ENCODE measurements at regions not wholly inside any gene's neighbourhood (a gene's known extent, or its start where the extent isn't known, plus 50 kb on each side); places are given as distances from the start of the nearest gene placed in this dataset.

DNA sequence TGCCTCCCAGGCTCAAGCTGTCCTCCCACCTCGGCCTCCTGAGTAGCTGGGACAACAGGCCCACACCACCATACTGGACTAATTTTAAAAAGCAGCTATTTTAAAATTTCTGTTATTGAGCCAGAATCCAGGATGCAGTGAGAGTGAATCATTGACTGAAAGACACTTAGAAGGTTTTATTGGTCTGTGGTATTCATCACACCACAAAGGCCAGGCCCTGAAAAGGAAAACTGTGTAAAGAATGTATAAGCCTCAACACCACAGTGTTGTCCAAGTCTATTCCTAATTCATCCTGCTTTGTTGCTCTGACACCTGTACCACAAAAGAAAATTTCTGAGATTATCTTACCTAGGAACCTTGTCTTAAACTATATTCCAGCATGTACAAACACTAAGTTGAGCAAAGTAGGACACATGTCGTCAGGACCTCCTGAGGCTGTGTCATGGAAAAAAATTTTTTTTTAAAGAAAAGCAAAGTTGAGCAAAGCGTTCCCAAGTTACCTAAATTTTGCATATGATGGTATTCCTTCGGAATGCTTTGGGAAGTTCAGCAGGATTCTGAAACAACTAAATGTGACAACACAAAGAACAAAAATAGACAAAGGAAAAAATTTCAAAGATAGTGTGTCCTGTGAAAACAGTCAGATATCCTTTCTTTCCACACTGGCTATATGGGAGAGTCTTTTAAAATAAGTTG is 129.6 kb upstream of the MKLN1 start:
- no peak overlapping the region for H3K4me3 ChIP-seq (ENCODE audit: low read depth, low read length)

DNA sequence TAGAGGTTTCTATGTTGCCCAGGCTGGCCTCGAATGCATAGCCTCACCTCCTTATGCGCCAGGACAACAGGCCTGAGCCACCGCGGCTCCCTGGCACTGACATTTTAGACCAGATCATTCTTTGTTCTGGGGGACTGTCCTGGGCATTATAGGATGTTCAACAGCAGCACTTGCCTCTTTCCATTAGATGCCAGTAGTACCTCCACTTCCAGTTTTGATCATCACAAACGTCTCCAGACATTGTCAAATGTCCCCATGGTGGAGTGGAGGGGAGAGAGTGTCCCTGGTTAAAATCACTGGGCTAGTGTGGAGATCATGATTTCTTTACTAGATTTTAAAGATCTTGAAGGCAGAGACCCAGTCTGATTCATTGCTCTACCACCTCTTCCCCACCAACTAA is 125.2 kb upstream of the MKLN1 start:
- H3K4me3 ChIP-seq (ENCODE audit: low read depth, low read length) = no peak overlapping the region

DNA sequence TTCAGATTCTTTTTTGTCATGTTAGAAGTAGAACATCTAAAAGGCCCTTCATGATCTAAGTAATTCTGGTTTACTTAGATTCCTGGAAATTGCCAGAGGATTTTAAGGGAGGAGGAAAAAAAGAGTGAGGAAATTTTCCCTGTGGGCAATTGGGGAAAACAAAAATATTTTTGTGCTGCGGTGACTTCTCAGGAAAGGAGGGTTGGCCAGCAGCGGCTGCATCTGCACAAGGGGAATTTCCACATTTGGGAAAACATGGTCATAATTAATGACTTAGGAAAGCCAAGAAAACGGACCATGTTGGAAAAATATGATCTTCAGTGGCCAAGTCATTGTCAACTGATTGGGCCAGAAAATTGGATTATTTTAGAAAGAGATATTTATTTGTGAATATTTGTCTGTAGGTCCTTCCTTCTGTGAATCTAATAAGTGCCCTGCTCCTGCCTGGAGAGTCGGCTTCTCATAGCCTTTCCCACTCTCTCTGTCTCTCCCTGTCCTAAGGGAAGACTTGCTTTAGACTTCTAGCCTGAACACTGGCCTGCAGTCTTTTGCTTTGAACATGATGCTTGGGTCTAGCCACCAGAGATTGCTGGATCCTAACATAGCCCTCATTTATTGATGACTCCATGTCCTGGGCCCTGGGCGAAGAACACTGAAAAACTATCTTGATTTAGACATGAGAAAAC is 124.2 kb upstream of the MKLN1 start:
- H3K4me3 ChIP-seq (ENCODE audit: low read depth, low read length) = no peak overlapping the region

DNA sequence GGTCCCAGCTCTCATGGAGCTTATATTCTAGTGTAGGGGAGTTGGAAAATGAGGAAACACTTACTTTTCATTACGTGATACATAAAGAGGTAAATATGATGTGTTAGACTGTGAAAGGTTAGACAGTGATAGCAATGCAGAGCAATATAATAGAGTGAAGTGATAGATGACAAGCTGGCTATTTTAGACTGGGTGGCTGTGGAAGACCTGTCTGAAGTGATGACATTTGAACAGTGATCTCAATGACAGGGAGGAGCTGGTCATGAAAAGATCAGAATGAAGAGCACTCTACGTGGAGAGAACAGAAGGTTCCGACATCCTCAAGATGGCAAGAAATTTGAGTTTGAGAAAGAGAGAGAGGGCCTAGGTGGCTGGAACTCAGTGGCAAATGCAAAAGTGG is 118.9 kb upstream of the MKLN1 start:
- no peak overlapping the region for H3K4me3 ChIP-seq (ENCODE audit: low read depth, low read length)

DNA sequence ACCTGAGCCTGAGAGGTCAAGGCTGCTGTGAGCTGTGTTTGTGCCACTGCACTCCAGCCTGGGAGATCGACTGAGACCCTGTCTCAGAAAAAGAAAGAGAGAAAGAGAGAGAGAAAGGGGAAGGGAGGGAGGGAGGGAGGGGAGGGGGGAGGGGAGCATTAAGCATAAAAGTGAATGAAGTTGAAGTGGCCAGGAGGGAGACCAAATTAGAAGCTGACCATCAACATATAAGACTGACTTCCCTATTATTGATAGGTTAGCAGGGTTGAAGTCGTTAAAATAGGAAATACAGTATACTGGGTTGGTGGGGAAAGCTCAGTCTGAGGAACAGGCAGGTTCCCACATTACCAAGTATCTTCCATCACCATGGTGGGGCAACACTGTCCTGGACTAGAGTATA is 117.1 kb upstream of the MKLN1 start:
- H3K4me3 ChIP-seq (ENCODE audit: low read depth, low read length) = no peak overlapping the region

DNA sequence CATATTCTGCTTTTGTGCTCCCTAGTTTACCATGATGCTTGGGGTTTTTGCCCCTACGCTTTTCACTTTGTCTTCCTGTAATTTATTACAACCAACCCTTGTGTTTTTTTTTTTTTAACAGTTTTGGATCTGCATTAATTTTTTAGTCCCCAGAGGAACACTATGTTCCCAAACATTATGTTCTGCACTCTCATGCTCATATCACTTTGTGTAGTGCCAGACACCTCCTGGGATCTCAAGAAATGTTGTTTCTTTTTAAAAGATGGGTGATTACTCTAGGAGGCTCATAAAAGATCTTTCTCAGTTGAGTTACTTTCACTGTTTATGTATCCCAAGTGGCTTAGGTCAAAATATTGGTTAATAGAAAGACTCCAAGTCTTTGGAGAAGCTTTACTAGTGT is 116.2 kb upstream of the MKLN1 start:
- H3K4me3 ChIP-seq (ENCODE audit: low read depth, low read length) = no peak overlapping the region

DNA sequence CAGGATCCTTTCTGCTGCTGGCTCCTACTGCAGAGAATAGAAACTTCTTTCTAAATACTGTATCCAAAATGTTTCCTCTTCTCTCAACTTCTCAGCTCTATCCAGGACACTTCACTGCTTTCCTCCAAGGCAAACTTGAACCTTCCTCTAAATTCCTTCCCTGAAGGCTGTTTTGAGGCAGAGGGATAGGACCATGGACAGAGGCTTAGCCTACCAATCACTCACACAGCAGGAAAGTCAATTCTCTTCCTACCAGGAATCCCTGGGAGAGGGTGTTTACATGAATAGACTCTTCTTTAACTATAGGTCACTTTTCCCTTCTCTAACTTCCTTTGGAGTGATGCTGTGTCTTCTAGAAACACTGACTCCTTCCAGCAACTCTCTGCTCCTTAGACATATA is 115.6 kb upstream of the MKLN1 start:
- H3K4me3 ChIP-seq (ENCODE audit: low read depth, low read length) = no peak overlapping the region

DNA sequence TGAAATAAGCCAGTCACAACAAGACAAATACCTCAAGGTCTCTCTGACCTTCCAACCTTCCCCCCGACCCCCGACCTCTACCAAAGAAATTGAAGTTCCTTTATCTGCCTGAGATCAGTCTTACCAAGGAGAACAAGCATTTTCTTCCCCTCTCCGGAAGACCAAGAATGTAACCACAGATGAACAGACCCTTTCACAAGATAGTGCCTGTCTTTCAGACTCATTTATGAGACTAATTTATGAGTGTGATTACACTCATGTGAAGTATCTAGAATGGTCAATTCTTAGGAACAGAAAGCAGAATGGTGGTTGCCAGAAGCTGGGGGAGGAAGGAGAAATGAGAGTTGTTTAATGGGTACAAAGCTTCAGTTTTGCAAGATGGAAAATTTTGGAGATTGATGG is 108.9 kb upstream of the MKLN1 start:
- H3K4me3 ChIP-seq (ENCODE audit: low read depth, low read length) = no peak overlapping the region

DNA sequence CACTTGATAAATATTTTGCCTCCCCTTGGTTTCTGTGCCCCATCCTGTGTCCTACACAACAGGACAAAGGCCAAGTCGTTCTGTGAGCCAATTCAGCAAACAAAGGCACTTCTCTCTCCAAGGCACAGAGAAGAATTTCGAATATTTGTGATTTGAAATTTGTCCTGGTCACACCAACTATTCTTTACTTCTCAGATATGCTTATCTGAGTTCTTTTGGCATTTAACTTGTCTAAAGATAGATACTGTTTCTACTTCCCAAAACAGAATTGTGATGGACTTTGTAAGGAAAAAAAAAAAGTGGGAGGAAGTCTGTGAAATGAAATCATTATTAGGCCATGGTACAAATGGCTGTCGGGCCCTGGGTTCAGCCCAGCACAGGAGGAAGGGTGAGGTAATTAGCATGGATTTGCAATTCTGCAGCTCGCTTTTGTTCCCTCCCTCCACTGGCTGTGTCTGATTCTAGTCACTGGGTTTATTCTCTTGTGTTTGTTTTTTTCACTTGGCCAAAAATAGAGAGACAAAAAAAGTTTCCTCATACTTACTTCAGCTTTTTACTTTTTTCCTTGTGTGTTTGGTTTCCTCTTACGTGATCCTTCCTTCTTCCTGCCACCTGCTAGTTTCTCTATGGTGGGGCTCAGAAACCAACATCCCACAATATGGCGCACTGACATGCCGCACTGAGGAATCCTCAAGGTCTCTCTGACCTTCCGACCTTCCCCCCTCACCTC is 108.2 kb upstream of the MKLN1 start:
- no peak overlapping the region for H3K4me3 ChIP-seq (ENCODE audit: low read depth, low read length)

DNA sequence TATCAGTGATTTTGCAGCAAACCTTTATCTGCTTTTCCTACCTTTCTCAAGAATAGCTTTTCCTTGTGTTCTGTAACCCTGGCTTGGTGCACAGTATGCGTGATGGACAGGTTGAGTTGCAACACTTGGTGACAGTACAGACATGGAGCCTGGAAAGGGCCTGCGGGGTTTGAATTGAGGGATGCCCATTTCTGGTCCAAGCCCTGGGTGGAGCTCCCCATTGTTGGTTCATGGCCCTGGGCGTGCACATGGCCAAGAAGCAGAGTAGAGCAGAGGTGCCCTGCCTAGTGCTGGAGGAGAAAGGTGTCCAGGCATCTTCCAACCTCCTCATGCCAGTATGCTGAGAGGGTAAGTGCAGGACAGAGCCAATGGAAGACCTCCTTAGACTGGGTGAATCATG is 106.6 kb upstream of the MKLN1 start:
- no peak overlapping the region for H3K4me3 ChIP-seq (ENCODE audit: low read depth, low read length)

DNA sequence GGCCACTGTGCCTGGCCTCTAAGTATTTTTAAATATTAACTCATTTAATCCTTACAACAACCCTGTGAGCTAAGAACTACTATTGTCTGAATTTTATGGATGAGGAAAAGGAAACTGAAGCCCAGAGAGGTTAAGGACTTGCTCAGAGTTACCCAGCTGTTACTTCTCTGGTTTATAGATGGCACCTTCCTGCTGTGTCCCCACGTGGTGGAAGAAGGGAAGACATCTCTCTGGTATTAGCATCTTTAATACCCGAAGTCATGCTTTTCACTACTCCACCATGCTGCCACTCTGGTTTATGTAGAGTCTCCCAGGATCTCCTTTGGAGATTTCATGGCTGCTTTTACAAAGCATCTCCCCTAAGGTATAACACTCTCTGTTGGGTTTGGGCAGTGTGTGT is 105.5 kb upstream of the MKLN1 start:
- no peak overlapping the region for H3K4me3 ChIP-seq (ENCODE audit: low read depth, low read length)

DNA sequence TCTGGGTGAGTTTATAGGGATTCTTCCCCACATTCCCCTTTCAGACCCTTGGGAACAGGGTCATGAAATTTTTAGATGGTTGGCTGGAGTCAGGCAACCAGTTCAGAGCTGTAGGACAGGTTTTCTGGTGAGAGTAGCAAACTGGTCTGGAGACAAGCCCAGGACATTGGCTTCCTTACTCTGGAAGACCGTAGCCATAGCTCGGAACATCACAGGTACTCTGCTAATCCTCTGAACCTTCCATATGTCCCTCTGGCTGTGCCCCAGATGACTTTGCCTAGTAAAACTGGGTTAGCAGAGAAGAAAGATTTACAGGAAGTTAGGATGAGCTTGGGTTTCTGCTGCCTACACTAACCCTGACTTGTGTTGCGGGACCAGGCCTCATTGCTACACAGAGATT is 104.5 kb upstream of the MKLN1 start:
- no peak overlapping the region for H3K4me3 ChIP-seq (ENCODE audit: low read depth, low read length)

DNA sequence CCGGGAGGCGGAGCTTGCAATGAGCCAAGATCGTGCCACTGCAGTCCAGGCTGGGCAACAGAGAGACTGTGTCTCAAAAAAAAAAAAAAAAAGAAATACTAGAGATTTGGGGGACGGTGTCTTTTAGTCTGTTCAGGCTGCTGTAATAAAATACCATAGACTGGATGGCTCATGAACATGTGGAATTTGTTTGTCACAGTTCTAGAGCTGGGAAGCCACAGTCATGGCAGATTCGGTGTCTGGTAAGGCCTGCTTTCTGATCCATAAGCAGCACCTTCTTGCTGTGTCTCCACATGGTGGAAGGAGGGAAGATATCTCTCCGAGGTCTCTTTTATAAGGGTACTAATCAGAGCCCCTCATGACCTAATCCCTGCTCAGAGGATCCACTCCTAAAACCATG is 102.7 kb upstream of the MKLN1 start:
- no peak overlapping the region for H3K4me3 ChIP-seq (ENCODE audit: low read depth, low read length)

DNA sequence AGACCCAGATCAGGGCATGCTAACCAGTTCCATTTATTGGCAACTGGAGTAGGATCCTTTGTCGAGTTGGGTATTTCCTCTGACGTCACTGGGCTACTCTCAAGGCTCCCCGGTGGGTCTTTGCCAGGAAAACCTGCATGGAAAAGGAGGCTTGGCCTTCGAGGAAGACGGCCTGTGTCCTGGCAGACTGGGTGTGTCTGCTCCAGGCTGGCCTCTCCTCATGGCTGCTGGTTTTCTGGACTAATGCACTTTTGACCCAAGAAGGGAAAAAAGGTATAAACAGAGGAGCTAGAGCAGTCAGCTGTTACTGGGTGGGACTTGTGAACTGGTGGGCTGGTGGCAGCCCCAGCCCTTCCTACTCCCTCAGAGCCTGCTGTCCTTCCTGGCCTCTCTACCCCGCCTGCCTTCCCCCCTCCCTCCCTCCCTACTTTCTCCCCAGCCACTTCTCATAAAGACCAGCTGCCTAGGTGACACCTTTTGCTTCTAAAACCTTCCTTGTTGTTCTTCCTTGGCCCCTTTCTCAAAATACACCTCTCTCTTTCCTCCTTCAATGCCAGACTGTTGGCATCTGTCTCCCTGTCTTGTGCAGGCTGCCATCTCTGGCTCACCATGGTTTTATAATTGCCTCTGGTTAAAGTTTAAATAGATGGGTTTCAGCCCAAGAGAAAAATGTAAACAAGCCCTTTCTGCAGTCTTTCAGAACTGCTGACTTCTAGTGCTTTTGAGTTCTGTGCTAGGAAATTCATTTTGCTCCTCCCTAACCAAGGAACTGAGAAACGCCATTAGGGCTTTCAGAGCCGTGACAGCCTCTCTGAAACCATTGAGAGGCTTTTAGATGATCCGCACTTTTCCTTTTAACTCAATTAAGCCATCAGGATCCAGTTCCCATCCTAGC is 101.8 kb upstream of the MKLN1 start:
- no peak overlapping the region for H3K4me3 ChIP-seq (ENCODE audit: low read depth, low read length)

DNA sequence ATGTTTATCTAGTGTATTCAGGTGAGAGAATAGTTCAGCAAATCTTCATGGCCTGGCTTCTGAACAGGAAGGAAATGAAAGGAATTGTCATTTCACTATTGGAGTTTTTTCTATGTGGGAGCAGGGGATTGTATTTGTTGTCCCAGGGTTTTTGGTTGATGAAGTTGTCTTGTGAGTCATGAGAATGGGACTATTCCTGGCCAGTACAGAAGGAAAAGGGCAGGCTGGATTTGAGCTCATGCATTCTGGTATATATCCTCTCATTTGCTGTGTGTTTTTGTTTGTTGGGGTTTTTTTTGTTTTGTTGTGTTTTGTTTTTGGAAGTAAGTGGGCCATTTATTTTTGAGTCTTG is 101.2 kb upstream of the MKLN1 start:
- H3K4me3 ChIP-seq (ENCODE audit: low read depth, low read length) = no peak overlapping the region

DNA sequence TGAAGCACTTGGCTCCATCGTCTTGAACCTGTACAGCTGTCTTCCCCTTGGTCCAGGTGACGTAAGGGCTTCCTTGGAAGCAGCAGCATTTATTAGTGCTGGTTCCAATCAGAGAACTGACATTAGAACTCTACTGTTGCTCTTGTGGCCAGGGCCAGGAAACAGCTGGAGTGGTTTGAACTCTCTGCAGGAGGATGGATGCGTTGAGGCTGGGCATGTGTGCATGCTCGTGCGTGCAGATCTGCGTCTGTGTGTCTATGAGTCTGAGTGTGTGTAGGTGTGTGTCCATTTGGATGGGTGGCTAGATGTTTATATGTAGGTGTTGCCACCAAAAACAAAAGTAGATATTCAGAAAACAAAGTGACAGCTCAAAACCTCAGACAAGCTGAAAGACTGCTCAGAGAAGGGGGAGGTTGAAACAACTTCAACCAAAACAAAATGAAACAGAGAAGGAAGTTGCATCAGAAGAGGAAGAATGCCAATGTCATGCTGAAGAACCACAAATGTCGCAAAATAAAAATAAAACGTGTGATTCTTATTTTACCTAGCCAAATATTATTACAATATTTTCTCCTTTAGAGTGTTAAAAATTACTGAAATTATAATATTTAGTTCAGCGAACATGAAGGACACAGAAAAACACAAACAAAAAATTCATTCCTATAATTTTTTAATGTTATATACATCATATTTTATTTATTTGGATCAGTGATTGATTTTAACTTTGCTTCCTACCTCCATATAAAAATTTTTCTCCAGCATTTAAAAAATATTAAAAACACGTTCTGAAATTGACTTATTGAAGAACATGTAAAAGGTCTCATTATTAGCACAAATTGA is 96.1 kb upstream of the MKLN1 start:
- H3K4me3 ChIP-seq (ENCODE audit: low read depth, low read length) = no peak overlapping the region

DNA sequence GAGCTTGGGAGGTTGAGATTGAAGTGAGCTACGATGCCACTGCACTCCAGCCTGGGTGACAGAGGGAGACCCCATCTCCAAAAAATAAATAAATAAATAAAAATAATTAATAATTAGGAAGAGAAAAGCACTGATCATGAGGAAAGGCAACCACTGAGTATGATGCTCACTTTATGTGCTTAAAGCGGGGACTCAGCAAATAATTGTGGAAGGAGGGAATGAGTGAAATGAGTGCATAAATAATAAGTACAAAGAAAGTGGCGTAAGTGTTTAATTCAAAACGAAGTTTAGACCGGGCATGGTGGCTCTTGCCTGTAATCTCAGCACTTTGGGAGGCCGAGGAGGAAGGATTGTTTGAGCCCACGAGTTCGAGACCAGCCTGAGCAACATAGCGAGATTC is 94.9 kb upstream of the MKLN1 start:
- H3K4me3 ChIP-seq (ENCODE audit: low read depth, low read length) = no peak overlapping the region

DNA sequence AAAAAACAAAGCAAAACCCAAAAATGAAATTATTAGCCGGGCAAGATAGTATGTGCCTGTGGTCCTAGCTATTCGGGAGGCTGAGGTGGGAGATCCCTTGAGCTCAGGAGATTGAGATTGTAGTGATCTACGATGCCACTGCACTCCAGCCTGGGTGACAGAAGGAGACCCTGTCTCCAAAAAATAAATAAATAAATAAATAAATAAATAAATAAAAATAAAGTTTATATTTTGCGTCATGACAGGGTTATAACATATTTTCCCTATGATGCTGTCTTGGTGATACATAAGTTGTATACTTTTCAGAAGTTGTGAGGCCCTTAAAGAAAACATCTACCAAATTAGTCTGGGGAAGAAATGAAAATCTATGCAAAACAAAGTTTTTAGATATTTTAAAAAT is 94.5 kb upstream of the MKLN1 start:
- H3K4me3 ChIP-seq (ENCODE audit: low read depth, low read length) = no peak overlapping the region

DNA sequence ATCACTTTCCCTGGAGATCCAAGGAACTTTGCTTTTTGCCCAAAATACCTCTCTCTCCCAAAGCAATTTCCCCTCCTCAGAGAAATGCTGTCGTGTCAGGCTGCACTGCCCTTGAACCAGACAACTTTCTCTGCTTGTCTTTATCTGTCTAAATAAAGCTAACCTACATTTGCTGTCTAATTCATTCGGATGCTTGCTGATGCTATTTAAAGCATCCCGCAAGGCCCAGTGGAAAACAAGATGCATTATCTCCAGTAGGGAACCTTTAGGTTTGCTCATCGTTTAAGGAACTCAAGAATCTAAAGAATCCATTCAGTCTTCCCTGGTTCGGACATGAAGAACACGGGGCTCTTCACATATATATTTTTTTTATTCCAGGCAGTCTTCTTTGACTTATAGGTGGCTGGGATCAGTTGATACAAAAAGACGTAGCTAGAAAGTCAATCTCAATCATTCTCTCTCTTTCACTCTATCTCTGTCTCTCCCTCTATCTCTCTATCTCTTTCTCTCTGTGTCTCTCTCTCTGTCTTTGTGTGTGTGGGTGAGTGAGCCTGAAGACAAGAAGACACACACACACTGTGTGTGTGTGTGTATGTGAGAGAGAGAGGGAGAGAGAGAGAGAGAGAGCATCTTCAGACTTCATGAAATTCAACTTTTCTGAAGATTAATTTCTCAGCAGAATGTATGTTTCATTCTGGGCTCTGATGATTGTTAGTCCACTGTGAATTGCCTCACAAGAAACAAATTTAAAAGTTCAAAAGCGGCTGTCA is 92.8 kb upstream of the MKLN1 start:
- H3K4me3 ChIP-seq (ENCODE audit: low read depth, low read length) = no peak overlapping the region

All from iPS-11a (cell line).